Tongue (tissue), 1 donor: ENCODE measurements at regions not wholly inside any gene's neighbourhood (a gene's known extent, or its start where the extent isn't known, plus 50 kb on each side); places are given as distances from the start of the nearest gene placed in this dataset.

ENCODE experiments used
- DNase-seq: peaks from one replicate; pipeline ENCODE4 v3.0.0-alpha.2; 2015

DNA sequence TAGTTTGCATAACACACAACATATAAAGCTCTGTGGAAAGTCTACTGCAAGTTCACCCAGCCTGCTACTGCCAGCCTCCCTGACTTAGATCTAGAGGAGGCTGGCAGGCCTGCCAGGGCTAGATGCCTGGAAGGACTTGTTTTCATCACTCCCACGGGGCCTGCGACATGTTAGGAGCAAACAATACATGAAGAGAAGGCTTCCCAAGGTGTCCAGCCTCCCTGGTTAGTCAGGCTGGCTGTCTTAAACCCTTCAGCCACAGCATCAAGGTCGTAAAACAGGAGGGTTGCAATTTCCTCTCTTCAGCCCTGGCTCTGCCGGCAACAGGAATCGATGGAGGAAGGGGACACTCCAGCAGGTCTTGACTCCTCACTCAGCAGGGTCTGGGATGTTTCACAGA, 104.5 kb downstream of the NGF start:
- no peak for DNase-seq

GRCh38 chr1:115230281-115230680, 107.8 kb downstream of the NGF start:
- peak; percentile 28 for DNase-seq

GRCh38 chr1:115229016-115229415, 109.0 kb downstream of the NGF start:
- DNase-seq, result no peak

GRCh38 chr1:115228191-115228590, 109.9 kb downstream of the NGF start:
- no peak for DNase-seq

DNA sequence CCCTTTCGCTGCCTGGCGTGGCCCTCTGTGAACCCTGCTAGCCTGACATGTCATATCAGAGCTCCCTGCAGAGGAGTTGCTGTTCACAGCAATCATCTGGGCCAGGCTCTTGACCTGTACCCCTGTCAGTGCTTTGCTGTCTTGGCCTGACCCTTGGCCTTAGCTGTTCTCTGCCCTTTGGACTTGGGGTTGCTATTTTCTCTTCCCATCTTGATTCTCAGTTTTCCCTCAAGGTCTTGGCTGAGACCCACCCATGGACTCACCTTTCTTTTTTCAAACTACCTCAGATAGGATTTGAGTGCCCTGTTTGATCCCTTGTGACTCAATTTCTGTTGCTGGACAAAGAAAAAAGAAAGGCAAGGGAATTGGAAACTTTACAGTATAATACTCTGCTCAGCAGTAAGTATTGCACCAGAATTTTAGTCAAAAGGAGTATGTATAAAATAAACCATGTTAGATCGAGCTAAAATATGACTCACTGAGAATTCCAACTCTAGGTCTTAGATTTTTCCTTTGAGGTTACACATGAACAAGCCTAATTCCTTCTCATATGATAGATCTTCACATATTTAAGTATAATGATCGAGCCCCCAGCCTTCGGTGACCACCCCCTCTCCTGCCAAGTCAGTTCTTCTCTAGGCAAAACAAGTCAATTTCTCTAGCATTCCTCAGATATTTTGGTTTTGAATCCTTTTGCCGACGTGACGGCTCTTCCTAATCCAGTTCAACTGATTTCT, 110.5 kb downstream of the NGF start:
- DNase-seq, result no peak

DNA sequence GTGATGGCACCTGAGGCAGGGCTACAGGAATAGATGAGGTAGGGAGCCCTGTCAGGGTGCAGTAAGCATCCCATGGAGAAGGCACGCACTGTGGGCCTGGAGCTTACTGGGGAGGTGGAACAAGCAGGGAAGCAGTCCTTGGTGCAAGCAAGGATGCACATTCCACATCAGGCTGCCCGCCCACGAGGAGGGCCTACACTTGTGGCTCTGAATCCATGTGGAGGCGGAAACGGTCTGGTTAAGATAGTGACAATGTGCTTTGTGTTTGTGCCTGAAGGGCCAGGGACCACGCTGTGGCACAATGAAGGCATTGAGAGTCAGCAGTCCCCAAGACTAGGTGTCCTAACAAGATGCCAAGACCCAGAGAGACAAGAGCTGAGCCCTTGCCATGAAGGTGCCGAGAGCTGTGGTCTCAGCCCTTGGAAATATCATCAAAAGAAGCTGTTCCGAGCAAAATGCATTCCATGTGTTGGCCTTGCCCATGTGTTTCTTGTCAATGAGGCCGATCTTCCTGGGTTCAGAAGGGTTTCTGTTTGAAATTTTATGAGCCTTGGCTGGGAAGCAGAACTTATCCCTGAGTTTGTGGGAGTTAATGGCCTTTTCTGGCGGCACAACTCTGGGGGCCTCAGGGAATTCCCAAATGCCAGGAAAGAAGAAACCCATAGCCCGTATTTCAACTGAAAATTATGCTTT, 111.9 kb downstream of the NGF start:
- no peak for DNase-seq

DNA sequence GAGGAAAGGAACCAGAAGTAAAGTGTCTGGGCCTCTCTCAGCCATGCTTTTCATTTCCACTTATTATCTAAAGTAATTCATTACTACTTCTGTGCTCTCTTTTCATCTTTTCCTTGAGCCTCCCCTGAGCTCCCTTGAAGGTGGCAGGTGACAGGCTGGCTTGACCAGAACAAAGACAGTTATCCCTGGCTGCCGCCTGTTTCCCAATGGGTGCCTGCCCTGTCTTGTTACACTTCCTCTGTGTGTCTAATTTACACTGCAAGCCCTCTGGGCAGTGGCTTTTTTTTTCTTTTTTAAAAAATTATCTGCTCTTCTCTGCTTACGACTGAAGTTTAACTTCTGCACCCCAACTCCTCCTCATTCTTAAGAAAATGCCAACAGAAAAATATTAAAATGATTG, 113.4 kb downstream of the NGF start:
- DNase-seq, result no peak

GRCh38 chr1:115222616-115223402, 115.2 kb downstream of the NGF start:
- peak; percentile 35 for DNase-seq

- no peak for DNase-seq
Measured at GRCh38 chr1:115220340-115221270, 117.4 kb downstream of the NGF start.

- no peak for DNase-seq
Measured at GRCh38 chr1:115219927-115220326, 118.1 kb downstream of the NGF start.

GRCh38 chr1:115218699-115219098, 119.3 kb downstream of the NGF start:
- DNase-seq, result no peak

DNA sequence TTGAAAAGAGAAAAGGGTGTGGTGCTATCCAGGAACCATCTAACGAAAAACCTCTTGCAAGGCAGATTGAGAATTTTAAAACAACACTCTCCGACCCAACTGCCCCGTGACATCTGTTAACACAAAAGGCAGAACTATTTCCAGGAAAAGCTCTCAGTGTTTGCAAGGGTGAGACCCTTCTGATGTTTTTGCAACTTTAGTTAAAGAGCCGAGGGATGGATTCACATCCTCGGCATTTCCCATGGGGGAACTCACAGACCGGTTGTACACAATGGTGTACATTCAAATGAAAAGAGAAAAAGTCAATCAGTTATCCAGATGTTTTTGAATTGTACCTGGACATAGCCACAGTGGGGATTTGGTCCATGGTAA, 120.0 kb downstream of the NGF start:
- DNase-seq, result peak; percentile 30

DNA sequence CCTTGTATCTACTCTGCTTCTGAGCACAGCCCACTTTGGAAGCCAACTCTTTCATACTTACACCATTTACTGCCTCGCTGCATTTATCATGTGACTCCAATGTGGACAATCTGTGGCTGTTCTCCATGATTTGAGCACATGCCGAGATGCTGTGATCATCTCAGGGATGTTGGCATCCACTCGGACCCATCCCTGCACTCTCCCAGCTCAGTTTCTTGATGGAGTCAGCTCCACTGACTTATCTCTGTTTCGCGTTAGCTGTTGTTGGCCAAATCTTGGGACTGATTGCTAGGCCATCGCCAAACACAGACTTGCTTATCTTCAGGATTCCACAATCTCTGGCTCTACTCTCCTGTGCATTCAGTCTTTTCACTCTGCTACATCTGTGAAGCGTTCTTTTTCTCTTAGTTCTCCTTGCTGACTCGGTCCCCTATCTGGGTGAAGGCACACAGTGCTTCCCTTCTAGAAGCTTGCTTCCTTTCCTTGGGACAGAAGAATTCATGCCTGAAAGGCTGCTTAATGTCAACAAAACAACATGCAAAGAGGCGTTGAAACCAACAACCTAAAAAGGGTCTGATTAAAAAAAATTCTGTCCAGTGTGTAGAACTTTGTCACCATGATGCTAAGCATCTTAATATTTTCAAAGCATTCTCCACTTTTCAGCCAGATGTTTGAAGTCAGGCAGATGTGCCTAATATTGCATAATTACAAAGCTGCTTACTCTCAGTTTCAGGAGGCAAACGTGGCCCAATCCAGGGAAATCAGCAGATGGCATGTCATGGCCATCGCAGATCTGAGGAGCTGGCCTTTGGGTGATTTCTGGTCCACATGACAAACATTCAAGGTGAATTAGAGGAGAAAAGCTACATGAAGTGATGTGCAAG, 120.7 kb downstream of the NGF start:
- DNase-seq, result no peak

DNA sequence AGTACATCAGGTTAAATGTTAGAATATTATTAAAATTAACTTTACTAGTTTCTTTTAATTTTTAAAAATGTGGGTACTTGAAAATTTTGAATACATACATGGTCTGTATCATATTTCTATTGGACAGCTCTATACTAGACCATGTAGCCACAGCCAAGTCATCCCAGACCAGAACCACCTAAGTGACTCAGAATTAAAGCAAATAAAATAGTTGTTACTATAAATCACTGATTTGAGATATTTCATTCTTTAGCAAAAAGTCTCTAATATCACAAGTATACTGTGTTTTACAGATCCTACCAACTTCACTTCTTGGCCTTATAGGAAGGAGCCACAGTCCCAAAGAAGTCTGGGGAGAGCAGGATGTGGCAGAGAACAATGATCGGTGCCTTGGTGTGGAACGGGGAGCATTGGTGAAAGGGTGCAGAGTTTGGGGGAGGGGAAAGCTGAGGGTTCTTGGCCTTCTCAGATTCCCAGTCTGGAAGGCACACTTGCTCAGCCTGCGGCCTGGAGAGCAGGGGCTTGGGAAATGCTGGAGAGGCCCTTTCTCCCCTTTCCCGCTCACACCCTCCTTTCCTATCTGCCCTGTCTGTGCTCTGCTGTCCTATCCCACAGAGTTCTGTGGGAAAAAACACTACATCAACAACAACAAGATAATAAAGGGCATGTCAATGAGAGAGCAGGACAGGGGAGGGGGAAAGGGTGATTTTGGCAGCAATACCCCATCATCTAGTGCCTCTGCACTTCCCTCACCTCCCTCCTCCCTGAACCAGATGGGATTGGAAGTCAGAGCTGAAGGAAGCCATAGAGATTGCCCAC, 122.1 kb downstream of the NGF start:
- DNase-seq, result no peak

DNA sequence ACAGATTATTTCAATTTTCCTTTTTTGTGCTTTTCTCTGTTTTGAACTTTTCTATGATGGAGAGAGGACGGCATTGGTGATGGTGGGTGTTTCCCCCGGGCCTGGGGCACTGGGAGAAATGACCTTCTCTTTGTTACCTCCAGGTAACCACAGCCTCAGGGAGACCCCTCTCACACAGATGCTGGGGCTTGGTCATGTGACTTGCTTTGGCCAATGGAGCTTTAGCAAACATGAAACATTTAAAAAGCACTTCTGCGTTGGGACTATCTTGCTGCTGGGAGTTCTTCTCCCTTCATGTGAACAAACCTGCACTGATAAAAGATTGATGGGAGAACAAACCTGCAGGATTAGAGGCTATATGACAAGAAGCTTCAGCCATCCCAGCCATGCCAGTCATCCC, 122.9 kb downstream of the NGF start:
- DNase-seq, result no peak

DNA sequence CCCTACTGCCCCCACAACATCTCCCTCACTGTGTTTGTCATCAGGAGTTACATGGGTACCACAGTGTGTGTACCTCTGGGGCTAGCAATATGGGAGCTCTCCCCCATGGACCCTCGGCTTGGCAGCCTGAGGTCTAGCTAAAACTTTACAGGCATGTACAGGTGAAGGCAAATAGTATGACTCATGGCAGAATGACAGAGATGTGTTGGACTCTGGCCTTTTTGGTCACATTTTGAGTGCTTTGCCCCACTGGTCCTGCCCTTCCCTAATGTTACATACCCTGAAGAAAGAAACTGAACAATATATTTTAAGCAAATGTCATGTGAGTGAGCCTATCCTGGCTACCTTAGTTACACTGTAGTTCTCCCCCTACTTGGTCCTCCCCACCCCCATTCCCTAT, 124.0 kb downstream of the NGF start:
- no peak for DNase-seq

DNA sequence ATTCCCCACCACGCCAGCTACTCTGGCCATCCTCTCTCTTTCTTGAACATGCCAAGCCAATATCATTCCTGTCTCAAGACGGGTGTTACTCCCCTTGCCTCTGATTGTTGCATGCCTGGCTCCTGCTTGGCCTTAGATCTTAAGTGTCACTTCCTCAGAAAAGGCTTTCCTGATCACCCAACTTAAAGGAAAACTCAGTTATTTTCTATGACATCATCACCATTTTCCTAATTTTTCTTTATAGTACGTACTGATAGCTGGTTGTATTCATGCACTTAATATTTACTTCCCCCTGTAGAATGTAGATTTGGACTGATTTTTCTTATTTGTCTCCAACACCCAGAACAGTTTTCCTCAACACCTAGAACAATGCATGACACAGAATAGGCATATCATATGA, 123.8 kb upstream of the TSPAN2 start:
- no peak for DNase-seq

- no peak for DNase-seq
Measured at GRCh38 chr1:115211071-115211745, 121.9 kb upstream of the TSPAN2 start.

DNA sequence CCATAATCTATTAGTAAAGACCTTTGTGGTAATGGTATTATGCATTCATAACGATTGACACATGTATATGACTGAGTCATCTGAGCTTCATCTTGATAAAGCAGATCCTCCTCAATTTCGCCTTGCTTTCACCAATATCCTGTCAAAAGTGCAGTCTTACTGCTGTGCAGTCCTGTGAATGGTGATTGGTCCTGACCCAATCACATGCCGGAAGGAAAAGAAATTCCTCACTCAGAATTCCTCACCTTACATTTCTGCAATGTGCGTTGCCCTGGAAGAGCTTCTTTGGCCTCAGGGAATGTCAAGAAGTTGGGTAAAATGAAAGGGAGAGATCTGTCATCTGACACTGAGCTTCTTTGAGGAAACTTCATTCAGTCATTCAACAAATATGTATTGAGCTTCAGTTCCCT, 121.0 kb upstream of the TSPAN2 start:
- DNase-seq, result no peak

- no peak for DNase-seq
Measured at GRCh38 chr1:115204513-115204912, 115.2 kb upstream of the TSPAN2 start.
